Stimulated activated CD4-positive, alpha-beta T cell treated with anti-CD3 and anti-CD28 coated beads, Interleukin-1b, Interleukin-23, amount 100 ng/mL, for 48 hours (primary cell): ENCODE measurements at regions not wholly inside any gene's neighbourhood (a gene's known extent, or its start where the extent isn't known, plus 50 kb on each side); places are given as distances from the start of the nearest gene placed in this dataset.

Experiments
- DNase-seq: peaks from one replicate; pipeline ENCODE4 v3.0.0-alpha.2; 2020

DNA sequence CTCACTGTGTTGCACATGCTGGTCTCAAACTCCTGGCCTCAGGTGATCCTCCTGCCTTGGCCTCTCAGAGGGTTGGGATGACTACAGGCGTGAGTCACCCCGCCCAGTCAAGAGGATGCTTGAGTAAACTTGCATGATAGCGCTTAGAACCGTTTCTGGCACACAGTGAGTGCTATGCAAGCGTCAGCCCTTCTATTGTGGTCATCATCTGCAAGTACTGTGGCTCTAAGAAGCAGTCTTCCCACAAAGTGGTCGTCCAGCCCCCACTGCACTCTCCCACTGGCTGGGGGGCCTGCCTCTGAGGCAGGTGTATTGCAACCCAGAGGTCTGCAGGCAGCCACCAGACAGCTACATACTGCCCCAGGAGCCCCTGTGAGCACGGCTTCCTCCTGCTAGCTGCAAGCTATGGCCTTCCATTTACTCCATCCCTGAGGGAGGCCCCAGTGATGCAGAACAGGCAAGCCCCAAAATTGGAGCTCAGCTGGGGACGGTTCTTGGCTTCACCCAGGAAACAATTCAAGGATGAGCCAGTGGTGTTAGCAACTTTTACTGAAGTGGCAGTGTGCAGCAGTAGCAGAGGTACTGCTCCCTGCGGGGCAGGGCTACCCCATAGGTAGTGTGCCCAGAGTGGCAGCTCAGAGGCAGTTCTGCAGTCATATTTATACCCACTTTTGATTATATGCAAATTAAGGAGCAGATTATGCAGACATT lies 95.4 kb downstream of the LSM3 start:
- peak; percentile 26 for DNase-seq

DNA sequence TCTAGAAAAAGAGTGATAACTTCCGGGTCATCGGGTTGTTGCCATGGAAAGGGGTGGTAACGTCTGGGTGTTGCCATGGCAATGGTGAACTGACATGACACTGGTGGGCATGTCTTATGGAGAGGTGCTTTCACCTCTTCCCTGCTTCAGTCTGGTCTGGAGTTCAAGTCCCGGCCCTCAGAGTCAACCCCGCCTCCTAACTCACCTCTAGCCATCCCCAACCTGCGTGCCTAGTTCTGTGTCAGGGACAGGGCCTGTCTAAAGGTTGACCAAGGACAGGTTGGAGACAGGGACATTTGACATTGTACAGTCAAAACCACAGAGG lies 96.0 kb downstream of the LSM3 start:
- DNase-seq = no peak

- DNase-seq = no peak
Measured at GRCh38 chr3:14274999-14275961, 96.7 kb downstream of the LSM3 start.

DNA sequence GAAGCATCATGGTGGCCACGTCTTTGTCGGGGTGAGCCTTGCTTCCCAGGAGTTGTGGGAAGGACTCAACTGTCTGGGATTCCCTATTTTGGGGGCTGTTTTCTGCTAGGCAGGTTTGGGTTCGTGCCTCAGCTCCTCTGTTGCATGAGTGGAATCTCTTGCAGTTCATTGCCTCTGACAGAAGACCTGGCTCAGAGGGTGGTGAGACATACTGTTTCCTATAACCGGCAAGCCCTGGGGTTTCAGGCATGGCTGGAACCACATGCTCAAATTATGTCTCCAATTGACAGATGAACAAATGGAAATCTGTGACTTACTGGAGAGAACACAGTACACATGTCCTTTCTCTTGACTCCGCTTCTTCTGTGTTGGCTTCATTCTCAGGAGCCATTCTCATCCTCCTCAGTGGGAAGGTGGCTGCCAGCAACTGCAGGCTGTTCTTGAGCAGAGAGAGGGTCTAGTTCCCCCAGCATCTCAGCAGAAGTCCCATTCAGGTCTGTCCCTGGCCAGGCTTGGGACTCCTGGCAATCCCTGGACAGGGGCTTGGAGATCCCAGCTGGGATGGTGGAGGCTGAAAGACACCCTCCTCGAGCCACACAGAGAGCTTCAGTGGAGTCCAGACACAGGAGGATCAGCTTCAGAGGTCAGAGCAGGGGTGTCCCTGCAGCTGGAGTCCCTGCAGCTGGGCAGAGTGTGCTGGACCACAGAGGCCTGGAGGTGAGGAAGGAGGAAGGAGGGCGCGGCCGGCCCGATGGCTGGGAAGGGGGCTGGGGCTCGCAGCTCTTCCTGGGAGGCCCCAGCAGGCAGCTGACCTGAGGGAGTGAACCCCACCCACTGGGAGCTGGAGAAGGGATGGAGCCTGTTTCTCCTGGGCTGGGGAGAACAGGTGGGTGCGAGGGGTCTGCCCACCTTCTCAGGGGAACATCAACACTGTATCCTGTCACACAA lies 97.6 kb downstream of the LSM3 start:
- no peak for DNase-seq

DNA sequence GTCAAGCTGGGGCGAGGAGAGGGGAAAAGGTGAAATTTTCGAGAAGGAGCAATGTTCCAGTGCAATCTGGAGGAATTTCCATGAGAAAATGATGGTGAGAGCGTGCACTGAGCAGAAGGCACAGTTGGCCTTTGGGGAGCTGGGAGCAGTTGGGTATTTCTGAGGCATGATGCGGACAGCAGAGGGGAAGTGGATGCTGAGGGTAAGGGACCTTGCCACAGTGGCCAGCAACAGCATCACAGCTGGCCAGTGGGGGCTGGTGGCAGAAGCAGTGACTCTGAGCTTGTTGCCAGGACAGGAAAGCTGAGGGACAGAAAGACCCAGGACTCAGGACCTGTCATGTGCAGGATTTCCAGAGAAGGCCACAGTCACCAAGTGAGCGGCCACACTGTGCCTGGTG lies 98.9 kb downstream of the LSM3 start:
- no peak for DNase-seq

DNA sequence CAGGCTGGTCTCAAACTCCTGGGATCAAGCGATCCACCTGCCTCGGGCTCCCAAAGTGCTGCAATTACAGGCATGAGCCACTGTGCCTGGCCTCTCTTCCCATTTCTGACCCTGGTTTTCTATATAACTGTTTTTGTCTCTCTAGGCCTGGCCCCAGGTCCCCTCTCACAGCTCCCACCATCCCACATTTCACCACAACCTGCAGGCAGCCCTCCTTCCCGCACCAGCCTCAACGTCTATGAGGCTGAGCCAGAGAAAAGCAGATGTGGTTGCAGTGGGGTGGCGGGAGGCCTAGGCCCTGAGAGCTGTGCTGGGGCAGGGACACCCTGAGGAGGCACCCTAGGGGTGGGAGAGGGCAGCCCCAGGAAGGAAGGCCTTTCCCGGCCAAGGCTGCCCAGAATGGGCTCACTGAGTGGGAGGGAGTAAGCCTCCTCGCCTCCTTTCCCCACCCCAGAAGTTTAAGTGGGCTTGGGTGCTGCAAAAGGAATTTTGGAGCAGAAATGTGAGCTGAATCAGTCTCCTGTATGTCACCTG lies 99.7 kb downstream of the LSM3 start:
- DNase-seq = no peak

GRCh38 chr3:14278799-14279625 lies 100.4 kb downstream of the LSM3 start:
- no peak for DNase-seq

- DNase-seq = no peak
Measured at GRCh38 chr3:14279626-14280061, 101.0 kb downstream of the LSM3 start.

- no peak for DNase-seq
Measured at GRCh38 chr3:14280326-14280725, 101.7 kb downstream of the LSM3 start.

DNA sequence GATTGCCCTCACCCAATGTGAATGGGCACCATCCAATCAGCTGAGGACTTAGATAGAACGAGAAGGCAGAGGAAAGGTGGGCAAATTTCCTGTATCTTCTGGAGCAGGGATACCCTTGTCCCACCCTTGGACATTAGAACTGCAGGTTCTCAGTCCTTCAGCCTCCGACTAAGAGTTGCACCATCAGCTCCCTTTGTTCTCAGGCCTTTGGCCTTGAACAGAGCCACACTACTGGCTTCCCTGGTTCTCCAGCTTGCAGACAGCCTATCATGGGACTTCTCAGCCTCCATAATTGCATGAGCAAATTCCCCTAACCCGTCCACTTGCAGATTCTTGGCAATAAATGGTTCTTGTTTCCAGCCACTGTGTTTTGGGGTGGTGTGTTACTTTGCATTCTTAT lies 102.4 kb downstream of the LSM3 start:
- DNase-seq = no peak

- DNase-seq = no peak
Measured at GRCh38 chr3:14282001-14282705, 103.5 kb downstream of the LSM3 start.

GRCh38 chr3:14282706-14283075 lies 104.1 kb downstream of the LSM3 start:
- no peak for DNase-seq

DNA sequence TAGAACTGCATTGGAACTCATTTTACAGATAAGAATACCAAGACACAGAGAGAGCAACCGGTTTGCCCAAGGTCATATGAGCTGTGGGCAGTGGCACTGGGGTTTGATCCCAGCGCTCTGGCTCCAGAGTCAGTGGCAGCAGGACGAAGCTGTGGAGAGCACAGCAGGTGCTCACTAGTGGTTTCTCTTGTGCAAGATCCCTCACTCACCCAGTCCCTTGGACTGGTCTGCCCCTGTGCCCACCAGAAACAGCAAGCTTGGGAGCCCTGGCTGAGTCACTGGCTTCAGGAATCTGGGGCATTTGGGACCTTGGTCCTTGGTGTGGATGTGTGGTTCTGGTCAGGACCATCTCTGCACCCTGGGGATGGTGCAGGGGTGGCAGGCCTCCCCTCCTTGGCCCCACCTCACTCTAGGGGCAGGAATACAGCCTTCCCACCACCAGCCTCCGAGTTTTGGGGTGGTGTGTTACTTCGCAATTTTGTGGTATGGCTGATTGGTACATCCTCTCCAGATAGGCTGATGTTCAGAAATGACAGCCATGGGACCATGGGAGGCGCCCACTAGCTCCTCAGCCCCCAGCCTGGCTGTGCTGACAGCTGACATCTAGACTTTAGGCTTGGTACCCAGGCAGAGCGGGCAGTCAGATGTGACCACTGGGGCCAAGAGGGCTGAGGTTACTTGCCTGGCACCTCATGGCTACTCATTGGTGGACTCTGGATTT lies 104.6 kb downstream of the LSM3 start:
- no peak for DNase-seq

GRCh38 chr3:14283813-14284438 lies 105.3 kb downstream of the LSM3 start:
- no peak for DNase-seq

DNA sequence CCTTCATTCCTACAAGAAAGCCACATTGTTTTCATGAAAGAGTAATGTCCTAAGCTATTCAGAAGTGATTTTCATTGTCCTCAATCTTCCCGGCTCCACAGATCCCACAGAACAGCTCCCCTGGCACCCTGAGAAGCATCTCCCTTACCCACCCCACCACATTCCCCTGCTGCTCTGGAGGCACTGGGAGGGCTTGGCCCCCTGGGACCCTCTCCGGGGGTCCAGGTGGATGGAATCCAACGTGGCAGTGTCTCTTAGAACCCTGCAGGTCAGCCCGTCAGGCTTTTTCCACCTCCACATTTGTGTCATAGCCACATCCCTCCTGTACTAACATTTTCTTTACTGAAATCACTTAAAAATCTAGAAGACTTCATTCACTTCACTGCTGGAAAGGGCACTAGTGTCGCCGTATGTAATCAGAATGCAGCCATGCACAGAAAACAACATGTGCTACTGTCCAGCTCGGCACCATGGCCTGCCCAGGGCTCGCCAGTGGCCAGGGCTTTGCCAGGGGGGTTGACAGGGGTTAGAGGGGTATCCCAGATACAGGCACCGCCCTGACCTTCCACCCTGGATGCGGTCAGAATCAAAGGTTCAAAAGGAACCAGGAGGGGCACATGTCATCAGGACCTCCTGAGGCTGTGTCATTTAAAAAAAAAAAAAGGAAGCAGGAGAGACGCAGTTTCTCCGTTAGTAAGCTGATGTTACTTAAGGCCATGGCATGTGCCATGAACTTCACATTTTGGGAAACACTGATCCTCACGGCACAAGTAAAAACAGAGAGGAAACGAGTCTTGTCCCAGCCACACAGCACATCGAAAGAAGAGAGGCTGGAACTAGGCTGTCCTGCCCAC lies 106.3 kb downstream of the LSM3 start:
- no peak for DNase-seq

- no peak for DNase-seq
Measured at GRCh38 chr3:14285548-14285925, 106.9 kb downstream of the LSM3 start.

DNA sequence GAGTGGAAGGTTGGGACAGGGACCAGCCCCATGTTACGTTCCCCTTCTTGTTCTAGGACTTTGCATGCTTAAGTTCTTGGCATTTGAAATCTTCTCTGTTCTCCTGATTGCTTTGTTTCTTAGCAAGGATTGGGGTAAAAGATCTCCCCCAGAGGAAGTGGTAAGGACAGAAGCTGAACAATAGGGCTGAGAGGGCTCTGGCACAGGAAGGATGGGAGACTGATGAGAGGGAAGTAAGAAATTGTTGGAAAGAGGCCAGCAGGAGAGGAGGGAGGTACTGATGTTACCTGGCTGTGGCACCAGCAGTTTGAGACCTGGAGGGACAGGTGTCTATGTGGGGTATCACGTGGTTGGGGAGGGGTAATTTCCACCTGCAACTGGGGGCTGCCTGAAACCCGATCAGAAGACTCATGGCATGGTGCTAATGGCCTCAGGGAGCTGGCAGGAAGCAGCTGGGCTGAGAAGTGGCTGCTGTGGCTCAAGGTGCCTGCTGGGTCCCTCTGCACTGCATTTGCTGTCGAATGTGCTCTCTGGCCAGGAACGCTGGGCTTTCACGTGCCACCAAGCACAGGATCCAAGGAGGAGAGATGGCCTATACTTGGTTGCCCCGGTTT lies 108.4 kb downstream of the LSM3 start:
- no peak for DNase-seq

DNA sequence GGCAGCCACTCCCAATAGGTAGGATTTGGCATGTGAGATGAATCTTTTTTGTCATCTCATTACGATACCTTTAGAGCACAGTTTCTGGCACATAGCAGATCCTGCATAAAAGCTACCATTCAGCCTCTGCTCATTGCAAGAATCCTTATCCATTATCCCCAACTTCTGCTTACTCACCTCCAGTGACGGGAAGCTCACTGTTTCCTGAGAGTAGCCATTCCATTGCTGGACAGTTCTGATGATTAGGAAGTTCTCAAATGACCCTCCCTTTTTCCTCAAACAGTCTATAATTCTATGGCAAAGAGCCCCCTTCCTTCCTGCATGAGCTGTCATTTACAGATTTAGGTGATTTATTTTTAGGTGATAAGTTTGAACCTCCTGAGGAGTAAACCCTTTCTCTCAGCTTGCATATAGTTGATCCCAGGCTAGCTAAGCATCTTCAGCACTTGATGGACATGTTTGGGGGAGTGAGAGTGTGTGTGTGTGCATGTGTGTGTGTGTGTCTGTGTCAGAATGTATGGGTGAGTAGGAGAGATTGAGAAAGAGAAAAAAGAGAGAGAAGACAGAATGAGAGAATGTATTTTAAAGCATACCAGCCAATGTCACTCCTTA lies 109.7 kb downstream of the LSM3 start:
- no peak for DNase-seq
